Left lung (tissue), 4 donors: ENCODE measurements at regions not wholly inside any gene's neighbourhood (a gene's known extent, or its start where the extent isn't known, plus 50 kb on each side); places are given as distances from the start of the nearest gene placed in this dataset.

Experiments used
- ATAC-seq: fragments of 200-7000 bp; cut with Tn5 transposase; one replicate; pipeline ENCODE4 v1.9.1; 2020; ENCODE audit warnings: moderate library complexity
- DNase-seq, 4 donors: peaks; one replicate each; pipeline ENCODE4 v3.0.0-alpha.2; 2013 to 2020
- H3K27ac ChIP-seq, 2 donors: fragments of 200-600 bp; sonication (generic) in 1 of 2; one replicate each; pipeline versions ENCODE4 v1.5.0 to v1.8.0; 2020 to 2021
- H3K27me3 ChIP-seq, 2 donors: fragments of 200-600 bp; sonication (generic) in 1 of 2; one replicate each; pipeline versions ENCODE4 v1.5.0 to v1.8.0; 2020 to 2021
- H3K36me3 ChIP-seq, 2 donors: fragments of 200-600 bp; sonication (generic) in 1 of 2; one replicate each; pipeline versions ENCODE4 v1.5.0 to v1.8.0; 2020 to 2021
- H3K4me1 ChIP-seq, 2 donors: fragments of 200-600 bp; one replicate each; pipeline ENCODE4 v1.8.0; 2021
- H3K4me3 ChIP-seq, 2 donors: fragments of 200-600 bp; sonication (generic) in 1 of 2; one replicate each; pipeline versions ENCODE4 v1.5.0 to v1.8.0; 2020 to 2021; ENCODE audit warnings: mild to moderate bottlenecking in 1 of 2
- H3K9me3 ChIP-seq, 2 donors: fragments of 200-600 bp; sonication (generic) in 1 of 2; one replicate each; pipeline versions ENCODE4 v1.5.0 to v1.8.0; 2020 to 2021
- intact Hi-C, 2 donors: fragments of 100-400 bp; cut with DNase I; formaldehyde crosslinking; loops; one replicate each; pipeline versions ENCODE4 v1.11.2 to v1.14.2; 2022
- TF ChIP-seq, protein P1 (sequence below), 2 donors: fragments of 200-600 bp; sonication (generic) in 1 of 2; IDR thresholded peaks; one replicate each; pipeline versions ENCODE4 v1.5.0 to v1.8.0; 2021; ENCODE audit warnings: antibody characterized with exemption in 2 of 2
- donor health status: DM: no; HTN: yes; CAD: no.
- donor health status: DM: no; HTN: no; CAD: no.

DNA sequence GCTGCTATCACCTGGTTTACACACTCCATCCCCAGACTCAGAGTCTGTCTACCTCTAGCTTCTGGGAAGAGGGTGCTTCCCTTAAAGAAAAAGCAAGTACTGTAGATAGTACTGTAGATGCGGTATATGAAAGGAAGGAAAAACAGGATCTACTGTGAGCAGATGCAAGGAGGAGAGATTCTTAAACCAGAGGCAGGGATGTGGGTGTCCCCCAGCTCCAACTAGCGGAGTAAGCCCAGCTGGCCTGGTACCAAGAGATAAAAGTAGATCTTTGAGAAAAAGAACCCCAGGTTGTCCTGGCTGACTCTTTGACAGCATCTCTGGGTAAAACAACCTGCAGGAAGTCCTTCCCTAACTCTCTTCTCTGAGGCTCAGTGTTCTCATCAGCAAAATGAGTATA is 523.7 kb upstream of the PROK2 start:
- intact Hi-C loops = no loop called here
- no peak for ATAC-seq

DNA sequence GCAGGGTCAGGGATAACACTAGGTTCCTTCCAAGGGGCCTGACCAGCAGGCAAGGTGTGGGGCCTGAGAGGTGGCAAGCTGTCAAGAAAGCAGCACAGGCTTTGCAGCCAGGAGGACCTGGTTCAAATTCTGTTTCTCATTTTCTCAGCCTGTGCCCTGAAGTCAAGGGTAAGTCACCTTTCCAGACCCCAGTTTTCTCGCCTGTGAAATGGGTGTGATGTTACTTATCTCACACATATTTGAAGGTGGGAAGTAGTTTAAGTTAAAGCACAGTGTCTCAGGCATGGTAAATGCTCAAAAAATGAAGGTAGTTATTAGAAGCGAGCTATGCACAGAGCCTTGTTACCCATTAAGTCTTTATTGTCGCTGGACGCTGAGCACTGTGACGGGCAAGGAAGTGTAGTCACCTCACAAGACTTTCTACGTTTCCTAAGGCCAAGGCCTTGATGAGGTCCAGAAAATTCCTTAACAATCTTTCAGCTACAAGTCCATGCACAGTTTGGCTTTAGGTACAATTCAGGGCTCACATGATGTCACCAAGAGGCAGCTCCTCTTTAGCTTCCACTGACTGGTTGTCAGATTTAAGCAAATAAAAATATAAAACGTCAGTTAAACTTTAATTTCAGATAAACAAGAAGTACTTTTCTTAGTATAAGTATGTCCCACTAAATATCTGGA is 522.6 kb upstream of the PROK2 start:
- ATAC-seq (no peak), DNase-seq (no peak)
- Histone ChIP-seq H3K4me3 (no peak overlapping the region), H3K4me1 (peaks cover 3 to 33% of the 10 kb centered on the region in 2 donors), H3K36me3 (no peaks in the 10 kb centered on the region), H3K27me3 (no peaks in the 10 kb centered on the region), H3K27ac (no peak overlapping the region), H3K9me3 (no peaks in the 10 kb centered on the region)
- TF ChIP-seq, protein P1, sequence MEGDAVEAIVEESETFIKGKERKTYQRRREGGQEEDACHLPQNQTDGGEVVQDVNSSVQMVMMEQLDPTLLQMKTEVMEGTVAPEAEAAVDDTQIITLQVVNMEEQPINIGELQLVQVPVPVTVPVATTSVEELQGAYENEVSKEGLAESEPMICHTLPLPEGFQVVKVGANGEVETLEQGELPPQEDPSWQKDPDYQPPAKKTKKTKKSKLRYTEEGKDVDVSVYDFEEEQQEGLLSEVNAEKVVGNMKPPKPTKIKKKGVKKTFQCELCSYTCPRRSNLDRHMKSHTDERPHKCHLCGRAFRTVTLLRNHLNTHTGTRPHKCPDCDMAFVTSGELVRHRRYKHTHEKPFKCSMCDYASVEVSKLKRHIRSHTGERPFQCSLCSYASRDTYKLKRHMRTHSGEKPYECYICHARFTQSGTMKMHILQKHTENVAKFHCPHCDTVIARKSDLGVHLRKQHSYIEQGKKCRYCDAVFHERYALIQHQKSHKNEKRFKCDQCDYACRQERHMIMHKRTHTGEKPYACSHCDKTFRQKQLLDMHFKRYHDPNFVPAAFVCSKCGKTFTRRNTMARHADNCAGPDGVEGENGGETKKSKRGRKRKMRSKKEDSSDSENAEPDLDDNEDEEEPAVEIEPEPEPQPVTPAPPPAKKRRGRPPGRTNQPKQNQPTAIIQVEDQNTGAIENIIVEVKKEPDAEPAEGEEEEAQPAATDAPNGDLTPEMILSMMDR (IDR thresholded peaks at IDR 0.05) = no peak
- intact Hi-C loops = no loop called here

More for the DNA sequence above, 523.7 kb upstream of the PROK2 start:
- Histone ChIP-seq H3K36me3 (no peaks in the 10 kb centered on the region), H3K27me3 (no peaks in the 10 kb centered on the region), H3K9me3 (no peaks in the 10 kb centered on the region), H3K27ac (no peak overlapping the region), H3K4me1 (peaks cover 3 to 35% of the 10 kb centered on the region in 2 donors), H3K4me3 (no peak overlapping the region)
- TF ChIP-seq, protein P1 (IDR thresholded peaks at IDR 0.05) = no peak
- no peak for DNase-seq

DNA sequence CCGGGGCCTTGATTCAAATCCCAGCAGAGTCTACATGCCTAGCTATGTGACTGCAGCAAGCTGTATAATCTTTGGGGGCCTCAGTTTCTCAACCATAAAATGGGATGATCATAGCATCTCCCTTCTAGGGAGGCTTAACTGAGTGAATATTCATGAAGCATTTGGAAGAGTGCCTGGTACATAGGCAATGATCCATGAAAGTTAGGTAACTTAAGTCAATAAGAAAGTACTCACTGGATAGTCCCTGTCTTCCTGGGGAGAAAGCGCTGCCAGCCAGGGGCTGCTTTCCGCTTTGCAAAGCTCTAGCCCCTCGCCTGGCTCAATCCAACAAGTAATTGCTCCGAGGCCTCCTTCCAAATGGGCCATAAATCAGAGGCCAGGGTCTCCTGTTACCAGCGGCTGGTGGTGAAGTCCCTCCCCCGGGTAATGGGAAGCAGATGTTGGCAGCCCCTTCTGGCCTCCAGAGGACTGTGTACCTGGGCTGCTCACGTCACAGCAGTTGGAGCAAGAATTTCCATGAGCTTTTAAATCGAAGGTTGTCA is 521.9 kb upstream of the PROK2 start:
- Histone ChIP-seq H3K4me3 (no peak overlapping the region), H3K9me3 (no peaks in the 10 kb centered on the region), H3K4me1 (peaks cover 3 to 33% of the 10 kb centered on the region in 2 donors), H3K27ac (no peak overlapping the region), H3K27me3 (no peaks in the 10 kb centered on the region), H3K36me3 (no peaks in the 10 kb centered on the region)
- TF ChIP-seq, protein P1 (IDR thresholded peaks at IDR 0.05) = no peak
- no peak for ATAC-seq
- DNase-seq = no peak
- intact Hi-C loops = no loop called here

DNA sequence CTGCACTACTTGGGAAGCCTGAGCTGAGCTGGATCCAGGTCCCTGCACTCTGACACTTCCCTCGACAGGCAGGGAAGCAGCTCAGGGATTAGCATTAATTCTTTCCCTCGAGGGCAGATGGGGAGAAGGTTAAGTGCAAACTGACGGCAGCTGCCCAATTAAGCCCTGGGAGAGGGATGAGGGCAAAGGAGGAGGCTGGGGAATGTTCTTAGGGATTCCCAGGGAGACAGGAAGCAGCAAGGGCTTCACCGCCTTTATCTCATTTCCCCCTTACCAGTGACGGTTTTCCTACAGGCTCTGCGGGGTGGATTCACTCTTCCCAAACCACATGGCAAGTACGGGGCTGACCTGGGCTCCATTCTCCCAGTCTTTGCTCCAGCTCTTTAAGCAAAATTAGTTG is 519.0 kb upstream of the PROK2 start:
- H3K9me3 ChIP-seq = no peaks in the 10 kb centered on the region
- DNase-seq (no peak), ATAC-seq (peak; percentile 21)
- H3K4me3 ChIP-seq = no peak overlapping the region
- TF ChIP-seq, protein P1 (IDR thresholded peaks at IDR 0.05) = no peak
- intact Hi-C loops = no loop called here
- peaks cover 0 to 8% of the 10 kb centered on the region in 2 donors for H3K4me1 ChIP-seq
- H3K36me3 ChIP-seq = no peaks in the 10 kb centered on the region
- H3K27me3 ChIP-seq = no peaks in the 10 kb centered on the region
- peak overlapping the region in 1 of 2 donors; percentile 48 for H3K27ac ChIP-seq

DNA sequence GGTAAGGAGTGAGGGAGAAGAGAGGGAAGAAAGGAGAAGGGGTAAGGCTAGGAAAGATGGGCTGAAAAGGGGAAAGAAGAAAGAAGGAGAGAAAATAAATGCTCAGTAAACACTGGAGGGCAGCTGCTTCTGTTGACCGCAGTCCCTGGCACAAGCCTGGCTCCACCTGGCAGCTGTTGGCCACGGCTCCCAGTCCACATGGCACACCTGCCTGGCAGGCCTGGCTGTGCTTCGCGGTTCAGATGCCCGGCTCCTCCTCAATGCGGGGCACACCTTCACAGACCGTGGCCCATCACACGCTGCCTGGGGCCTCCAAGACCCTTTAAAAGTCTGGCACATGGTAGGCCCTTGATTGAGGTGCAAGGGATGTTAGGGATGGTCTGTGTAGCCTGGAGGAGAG is 516.8 kb upstream of the PROK2 start:
- TF ChIP-seq, protein P1 (IDR thresholded peaks at IDR 0.05) = no peak
- intact Hi-C loops = no loop called here
- Histone ChIP-seq H3K4me1 (peaks cover 0 to 13% of the 10 kb centered on the region in 2 donors), H3K4me3 (no peak overlapping the region), H3K27me3 (no peaks in the 10 kb centered on the region), H3K36me3 (no peaks in the 10 kb centered on the region), H3K9me3 (no peaks in the 10 kb centered on the region), H3K27ac (no peak overlapping the region)
- no peak for DNase-seq
- no peak for ATAC-seq
